SKM-1 (cell line): ENCODE measurements at regions not wholly inside any gene's neighbourhood (a gene's known extent, or its start where the extent isn't known, plus 50 kb on each side); places are given as distances from the start of the nearest gene placed in this dataset.

Experiments
- DNase-seq: peaks from one replicate; lab custom pipeline; 2025; ENCODE audit not compliant: unreplicated experiment; lab: John Stamatoyannopoulos, UW

DNA sequence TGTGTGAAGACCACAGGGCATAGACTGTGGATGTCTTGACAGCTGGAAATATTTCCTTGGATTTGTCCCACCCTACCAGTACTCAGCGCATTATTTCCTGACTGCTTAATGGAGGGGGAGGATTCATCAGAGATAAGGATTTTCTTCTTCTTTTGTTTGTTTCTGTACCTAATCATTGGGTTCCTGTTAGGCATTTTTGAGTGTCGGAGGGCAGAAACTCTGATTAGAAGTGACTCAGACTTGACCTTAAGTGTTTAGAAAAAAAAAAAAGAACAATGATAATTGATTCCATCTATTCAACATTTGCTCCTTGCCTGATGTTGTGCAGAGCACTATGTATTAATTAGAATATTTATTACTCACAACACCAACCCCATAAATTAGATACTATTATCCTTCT lies 78.5 kb upstream of the SYNPR start:
- no peak for DNase-seq

DNA sequence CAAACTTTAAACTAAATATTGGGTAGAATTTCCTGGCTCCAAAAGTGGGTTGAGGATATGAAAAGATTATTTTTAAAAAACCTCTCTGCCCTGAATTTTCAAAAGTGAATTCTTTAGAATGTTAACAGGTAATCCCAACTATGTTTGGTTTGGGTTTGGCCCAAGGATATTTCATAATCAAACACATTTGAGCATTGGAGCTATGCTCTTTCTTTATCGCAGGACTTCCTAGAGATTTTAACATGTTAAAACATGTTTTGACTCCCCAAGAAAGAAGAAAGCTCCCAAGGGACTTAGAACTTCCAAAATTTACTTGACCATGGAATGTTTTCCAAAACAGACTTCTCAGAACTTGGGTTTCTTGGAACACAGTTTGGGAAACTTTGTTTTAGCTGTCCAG lies 75.6 kb upstream of the SYNPR start:
- no peak for DNase-seq

DNA sequence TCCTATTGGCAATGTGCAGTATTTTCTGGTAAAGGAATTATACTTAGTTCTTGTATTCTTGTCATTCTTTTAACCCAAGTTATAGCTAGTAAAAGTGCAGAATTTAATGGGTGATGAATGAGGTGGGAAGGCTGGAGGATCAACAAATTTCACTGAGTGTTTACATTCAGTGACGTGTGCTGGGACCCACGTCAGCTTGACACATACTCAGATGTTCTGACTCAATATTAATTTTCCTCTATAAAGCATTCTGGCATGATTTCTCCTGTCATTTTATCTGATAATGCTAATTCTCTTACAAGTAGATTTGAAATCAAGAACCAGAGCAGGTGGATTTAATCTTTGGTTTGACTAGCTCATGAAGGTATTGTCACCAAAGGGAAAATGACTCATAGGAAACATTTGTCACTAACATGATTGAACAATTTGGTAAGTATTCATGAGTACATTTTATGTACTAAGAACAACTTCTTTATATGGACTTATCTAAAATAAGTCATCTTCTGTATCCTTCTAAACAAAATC lies 71.0 kb upstream of the SYNPR start:
- no peak for DNase-seq

DNA sequence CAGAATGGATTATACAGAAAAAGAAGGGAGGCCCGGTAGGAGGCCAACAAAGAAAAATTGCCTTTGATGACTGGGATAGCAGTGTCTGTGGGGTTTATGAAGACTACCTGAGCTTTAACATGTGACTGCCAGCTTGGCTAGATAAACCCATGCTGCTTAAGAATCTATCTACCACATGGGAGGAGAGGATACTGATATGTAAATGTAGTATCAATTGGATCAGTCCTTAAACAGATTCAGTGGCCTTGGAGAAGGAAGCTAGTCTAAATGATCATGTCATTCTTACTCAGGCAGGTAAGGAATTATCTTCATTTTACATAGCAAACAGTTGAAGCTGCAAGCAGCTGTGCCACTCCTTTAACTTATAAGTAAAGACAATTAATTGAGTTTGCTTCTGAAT lies 50.0 kb upstream of the SYNPR start:
- DNase-seq = no peak
